A549 (cell line): ENCODE measurements at regions not wholly inside any gene's neighbourhood (a gene's known extent, or its start where the extent isn't known, plus 50 kb on each side); places are given as distances from the start of the nearest gene placed in this dataset.

ENCODE experiments used
- ATAC-seq, 2 experiments: fragments of 200-7000 bp in 1 of 2; fragments of >200 bp in 1 of 2; cut with Nextera tagmentation in 1 of 2; cut with Tn5 transposase in 1 of 2; 3 replicates each; pipeline versions ENCODE4 v1.8.0 to v1.9.1; 2018 to 2020; ENCODE audit warnings: mild to moderate bottlenecking in 1 of 2, moderate library complexity in 1 of 2
- CTCF ChIA-PET: fragments of 300-600 bp; sonication (Branson Sonifier 250); formaldehyde crosslinking; extraction: SDS; loops from one replicate; lab custom pipeline; 2021; ENCODE audit warnings: antibody characterized with exemption, inconsistent platforms; lab: Yijun Ruan, JAX
- POLR2A ChIA-PET: fragments of 350-600 bp; formaldehyde crosslinking; extraction: SDS; loops from one replicate; lab custom pipeline; 2021; ENCODE audit warnings: antibody characterized with exemption, inconsistent platforms; lab: Yijun Ruan, JAX
- DNase-seq, 2 experiments: peaks; one replicate each; pipeline versions ENCODE4 v3.0.0 to v3.0.0-alpha.2; 2011 to 2016; ENCODE audit warnings: low read depth in 1 of 2, low spot score in 1 of 2
- FAIRE-seq: peaks from 2 replicates; lab custom pipeline; 2011; peaks lifted over from hg19 to GRCh38; lab: Jason Lieb, UNC
- H3K27ac ChIP-seq, 2 experiments: fragments of >200 bp; sonication (Bioruptor Twin); formaldehyde crosslinking; 3 replicates each; pipeline ENCODE4 v1.5.1; 2016 to 2017
- H3K4me1 ChIP-seq: fragments of >200 bp; sonication (Bioruptor Twin); formaldehyde crosslinking; 3 replicates; pipeline ENCODE4 v1.6.1; 2016
- H3K4me2 ChIP-seq: fragments of >200 bp; sonication (Bioruptor Twin); formaldehyde crosslinking; 3 replicates; pipeline ENCODE4 v1.6.1; 2016
- H3K4me3 ChIP-seq: fragments of >200 bp; sonication (Bioruptor Twin); formaldehyde crosslinking; 3 replicates; pipeline ENCODE4 v1.5.1; 2016
- H3K9me3 ChIP-seq: fragments of >200 bp; sonication (Bioruptor Twin); formaldehyde crosslinking; 3 replicates; pipeline ENCODE4 v1.6.1; 2016
- BCL3 ChIP-seq: fragments of >200 bp; sonication (Bioruptor Twin); formaldehyde crosslinking; IDR thresholded peaks from 3 replicates; pipeline ENCODE4 v1.6.1; 2016
- CHD4 ChIP-seq: fragments of 200-600 bp; sonication (generic); IDR thresholded peaks from 2 replicates; pipeline ENCODE4 v1.6.1; 2016; ENCODE audit warnings: antibody characterized with exemption, mild to moderate bottlenecking, borderline replicate concordance
- ESRRA ChIP-seq: fragments of 150-350 bp; IDR thresholded peaks from 2 replicates; pipeline ENCODE4 v1.6.1; 2014; ENCODE audit warnings: mild to moderate bottlenecking, low read length, borderline replicate concordance
- FOXS1 ChIP-seq: fragments of 250-450 bp; sonication (Bioruptor Pico); IDR thresholded peaks from 2 replicates; pipeline ENCODE4 v1.5.0; 2020; ENCODE audit warnings: mild to moderate bottlenecking, moderate library complexity
- HDAC2 ChIP-seq: fragments of 200-600 bp; sonication (generic); IDR thresholded peaks from 2 replicates; pipeline ENCODE4 v1.6.1; 2016
- HES2 ChIP-seq: fragments of >200 bp; sonication (Bioruptor Twin); formaldehyde crosslinking; IDR thresholded peaks from 2 replicates; pipeline ENCODE4 v1.6.1; 2016
- JUNB ChIP-seq: fragments of >200 bp; sonication (Bioruptor Twin); formaldehyde crosslinking; IDR thresholded peaks from 2 replicates; pipeline ENCODE4 v1.6.1; 2016
- MAFK ChIP-seq: fragments of 450-650 bp; IDR thresholded peaks from 2 replicates; pipeline ENCODE4 v1.6.1; 2014; ENCODE audit not compliant: partially characterized antibody
- MAX ChIP-seq: IDR thresholded peaks from 2 replicates; pipeline ENCODE4 v1.6.1; 2012
- MYC ChIP-seq: IDR thresholded peaks from 2 replicates; pipeline ENCODE4 v1.6.1; 2012; ENCODE audit warnings: mild to moderate bottlenecking, inconsistent platforms, low read length, improper control_type of control experiment, borderline replicate concordance
- PHF8 ChIP-seq: fragments of 200-600 bp; sonication (generic); IDR thresholded peaks from 2 replicates; pipeline ENCODE4 v1.6.1; 2016; ENCODE audit warnings: low read depth, mild to moderate bottlenecking, antibody characterized with exemption, moderate library complexity, borderline replicate concordance
- POLR2A ChIP-seq: IDR thresholded peaks from 2 replicates; pipeline ENCODE4 v1.6.1; 2012; ENCODE audit warnings: mild to moderate bottlenecking, low read length
- RARB ChIP-seq: fragments of 250-450 bp; sonication (Bioruptor Pico); IDR thresholded peaks from 2 replicates; pipeline ENCODE4 v1.8.0; 2021; ENCODE audit warnings: mild to moderate bottlenecking, moderate library complexity
- RFX5 ChIP-seq: fragments of 450-650 bp; IDR thresholded peaks from 2 replicates; pipeline ENCODE4 v1.7.1; 2014; ENCODE audit warnings: antibody characterized with exemption, mild to moderate bottlenecking, moderate library complexity
- TFCP2L1 ChIP-seq: fragments of 250-450 bp; sonication (Bioruptor Pico); IDR thresholded peaks from 2 replicates; pipeline ENCODE4 v1.5.0; 2021; ENCODE audit warnings: mild to moderate bottlenecking
- WGBS: methylation state at CpG from one replicate; pipeline ENCODE4 v1.1.6; 2017; ENCODE audit errors: missing lambda C conversion rate; 5-methylcytosine and 5-hydroxymethylcytosine counted together
- TF ChIP-seq, protein P1 (sequence below): IDR thresholded peaks from 2 replicates; pipeline ENCODE4 v1.6.1; 2012; ENCODE audit warnings: low read depth, borderline replicate concordance
- TF ChIP-seq, protein P2 (sequence below): fragments of 250-450 bp; sonication (Bioruptor Pico); IDR thresholded peaks from 2 replicates; pipeline ENCODE4 v1.5.0; 2020; ENCODE audit warnings: low read depth, mild to moderate bottlenecking, moderate library complexity
- TF ChIP-seq, protein P3 (sequence below): fragments of 150-350 bp; IDR thresholded peaks from 2 replicates; pipeline ENCODE4 v1.6.1; 2014; ENCODE audit warnings: low read depth, mild to moderate bottlenecking, low read length

DNA sequence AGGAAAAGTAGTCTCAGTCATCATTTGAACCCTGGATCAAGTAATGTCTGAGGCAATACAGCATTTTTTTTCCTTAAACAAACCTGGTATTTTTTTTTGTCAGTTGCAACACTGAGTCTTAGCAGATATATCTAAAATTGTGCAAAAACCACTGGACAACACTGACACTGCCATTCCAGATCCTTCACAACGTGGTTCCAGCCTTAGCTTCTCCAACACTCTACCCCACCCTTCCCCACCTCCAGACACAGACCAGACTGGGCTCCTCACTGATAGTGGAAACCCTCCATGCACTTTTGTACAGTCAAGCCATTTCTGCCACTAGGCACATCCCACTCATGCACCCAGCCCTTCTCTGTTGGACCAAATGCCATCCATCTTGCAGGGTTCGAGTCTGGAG is 199.6 kb upstream of the CTNNB1 start:
- ChIA-PET POLR2A (no interaction called here), CTCF (no interaction called here)
- no peak overlapping the region for H3K4me3 ChIP-seq
- TF ChIP-seq MAFK = no peak
- H3K4me2 ChIP-seq = no peak overlapping the region
- no peak for ATAC-seq
- peaks cover 7% of the 10 kb centered on the region; the same call in 2 of the 3 replicates for H3K4me1 ChIP-seq
- no peak for DNase-seq
- no peak for FAIRE-seq
- 24% methylated on average over 2 of the region's 2 CpGs for WGBS
- H3K27ac ChIP-seq = no peak overlapping the region
- H3K9me3 ChIP-seq = no peaks in the 10 kb centered on the region

GRCh38 chr3:41000471-41000870 is 198.8 kb upstream of the CTNNB1 start:
- H3K4me3 ChIP-seq = no peak overlapping the region
- H3K27ac ChIP-seq = no peak overlapping the region
- POLR2A ChIA-PET = no interaction called here
- CTCF ChIA-PET = no interaction called here
- DNase-seq = no peak
- ATAC-seq = no peak
- WGBS = 50% methylated on average over 6 of the region's 6 CpGs
- no peak for FAIRE-seq
- peaks cover 7% of the 10 kb centered on the region; the same call in 2 of the 3 replicates for H3K4me1 ChIP-seq
- no peaks in the 10 kb centered on the region for H3K9me3 ChIP-seq
- no peak overlapping the region for H3K4me2 ChIP-seq
- TF ChIP-seq, protein P1, sequence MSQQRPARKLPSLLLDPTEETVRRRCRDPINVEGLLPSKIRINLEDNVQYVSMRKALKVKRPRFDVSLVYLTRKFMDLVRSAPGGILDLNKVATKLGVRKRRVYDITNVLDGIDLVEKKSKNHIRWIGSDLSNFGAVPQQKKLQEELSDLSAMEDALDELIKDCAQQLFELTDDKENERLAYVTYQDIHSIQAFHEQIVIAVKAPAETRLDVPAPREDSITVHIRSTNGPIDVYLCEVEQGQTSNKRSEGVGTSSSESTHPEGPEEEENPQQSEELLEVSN = no peak
- no peak for TF ChIP-seq MAFK
- no peak for TF ChIP-seq BCL3
- no peak for TF ChIP-seq FOXS1 (CRISPR knock-in tag)
- TF ChIP-seq, protein P2, sequence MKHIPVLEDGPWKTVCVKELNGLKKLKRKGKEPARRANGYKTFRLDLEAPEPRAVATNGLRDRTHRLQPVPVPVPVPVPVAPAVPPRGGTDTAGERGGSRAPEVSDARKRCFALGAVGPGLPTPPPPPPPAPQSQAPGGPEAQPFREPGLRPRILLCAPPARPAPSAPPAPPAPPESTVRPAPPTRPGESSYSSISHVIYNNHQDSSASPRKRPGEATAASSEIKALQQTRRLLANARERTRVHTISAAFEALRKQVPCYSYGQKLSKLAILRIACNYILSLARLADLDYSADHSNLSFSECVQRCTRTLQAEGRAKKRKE (CRISPR knock-in tag) = no peak
- TF ChIP-seq, protein P3, sequence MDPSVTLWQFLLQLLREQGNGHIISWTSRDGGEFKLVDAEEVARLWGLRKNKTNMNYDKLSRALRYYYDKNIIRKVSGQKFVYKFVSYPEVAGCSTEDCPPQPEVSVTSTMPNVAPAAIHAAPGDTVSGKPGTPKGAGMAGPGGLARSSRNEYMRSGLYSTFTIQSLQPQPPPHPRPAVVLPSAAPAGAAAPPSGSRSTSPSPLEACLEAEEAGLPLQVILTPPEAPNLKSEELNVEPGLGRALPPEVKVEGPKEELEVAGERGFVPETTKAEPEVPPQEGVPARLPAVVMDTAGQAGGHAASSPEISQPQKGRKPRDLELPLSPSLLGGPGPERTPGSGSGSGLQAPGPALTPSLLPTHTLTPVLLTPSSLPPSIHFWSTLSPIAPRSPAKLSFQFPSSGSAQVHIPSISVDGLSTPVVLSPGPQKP = no peak
- no peak for TF ChIP-seq HDAC2
- no peak for TF ChIP-seq PHF8
- no peak for TF ChIP-seq JUNB
- no peak for TF ChIP-seq RARB (CRISPR knock-in tag)
- no peak for TF ChIP-seq RFX5
- no peak for TF ChIP-seq POLR2A

- ChIA-PET CTCF (no interaction called here), POLR2A (no interaction called here)
- no peak overlapping the region for H3K4me3 ChIP-seq
- no peak for FAIRE-seq
- no peak for DNase-seq
- H3K4me1 ChIP-seq = peaks cover 4% of the 10 kb centered on the region; the same call in 2 of the 3 replicates
- ATAC-seq = no peak
- no peaks in the 10 kb centered on the region for H3K9me3 ChIP-seq
- 6% methylated on average over 1 of the region's 1 CpG for WGBS
- H3K4me2 ChIP-seq = no peak overlapping the region
- no peak overlapping the region for H3K27ac ChIP-seq
- TF ChIP-seq HES2 = no peak
- TF ChIP-seq ESRRA = no peak
- no peak for TF ChIP-seq MAX
- TF ChIP-seq FOXS1 (CRISPR knock-in tag) = no peak
- no peak for TF ChIP-seq CHD4
- TF ChIP-seq TFCP2L1 (CRISPR knock-in tag) = no peak
- no peak for TF ChIP-seq MYC
- no peak for TF ChIP-seq JUNB
Observed at GRCh38 chr3:41001556-41001955, 197.7 kb upstream of the CTNNB1 start.
